ENCODE measurements at regions not wholly inside any gene's neighbourhood (a gene's known extent, or its start where the extent isn't known, plus 50 kb on each side); places are given as distances from the start of the nearest gene placed in this dataset.

GRCh38 chr2:136482006-136482405 is 283.3 kb upstream of the THSD7B start:
- TF ChIP-seq CTCF (IDR thresholded peaks at IDR 0.05) (no peak), POLR2A (IDR thresholded peaks at IDR 0.05) (no peak)

Data from right lobe of liver (tissue), 4 donors.